Skeletal muscle tissue (tissue), 4 donors: ENCODE measurements at regions not wholly inside any gene's neighbourhood (a gene's known extent, or its start where the extent isn't known, plus 50 kb on each side); places are given as distances from the start of the nearest gene placed in this dataset. TPM values are rescaled to one million over a fixed set of nuclear protein-coding genes. Genes with fewer than 3 reads are reported as not detected.
"Not testable (repeated sequence)": the region's sequence is repeated elsewhere in the genome, so short reads cannot be mapped to it uniquely, and the experiment has no call there.

ENCODE experiments used
- H3K27ac ChIP-seq: one replicate; pipeline ENCODE4 v1.7.0; 2013; ENCODE audit warnings: mild to moderate bottlenecking, low read depth, low read length, inconsistent platforms
- H3K27me3 ChIP-seq, 3 donors: one replicate each; pipeline ENCODE4 v1.7.0; 2013; ENCODE audit warnings: low read length in 3 of 3; ENCODE audit not compliant: control insufficient read depth in 3 of 3, insufficient read depth in 3 of 3
- H3K36me3 ChIP-seq, 3 donors: one replicate each; pipeline ENCODE4 v1.7.0; 2013; ENCODE audit warnings: low read length in 3 of 3; ENCODE audit not compliant: control insufficient read depth in 3 of 3, insufficient read depth in 3 of 3
- H3K4me1 ChIP-seq, 3 donors: one replicate each; pipeline ENCODE4 v1.7.0; 2013; ENCODE audit warnings: low read length in 3 of 3, mild to moderate bottlenecking in 3 of 3; ENCODE audit not compliant: control insufficient read depth in 3 of 3, insufficient read depth in 3 of 3
- H3K4me3 ChIP-seq, 3 donors: one replicate each; pipeline ENCODE4 v1.7.0; 2013; ENCODE audit warnings: low read length in 3 of 3
- H3K9ac ChIP-seq, 3 donors: one replicate each; pipeline ENCODE4 v1.7.0; 2013; ENCODE audit warnings: low read length in 3 of 3, mild to moderate bottlenecking in 3 of 3, moderate library complexity in 2 of 3, low read depth in 1 of 3
- H3K9me3 ChIP-seq, 3 donors: one replicate each; pipeline ENCODE4 v1.7.0; 2013; ENCODE audit warnings: low read length in 3 of 3; ENCODE audit not compliant: control insufficient read depth in 3 of 3
- small RNA-seq: library from RNA; depleted of rRNA; stranded (forward); fragments of <200 nt; gene quantifications from one replicate; pipeline ENCODE3, GENCODE V24; 2014
- donor health status: Osteomylitis.

GRCh38 chr2:132352481-132353001 is 64.1 kb upstream of the GPR39 start:
- not testable (repeated sequence) for H3K9ac ChIP-seq, H3K4me1 ChIP-seq, H3K9me3 ChIP-seq, H3K27me3 ChIP-seq, H3K36me3 ChIP-seq, H3K27ac ChIP-seq
- H3K4me3 ChIP-seq, result peak overlapping the region in 2 of 3 donors; percentile 46 to 54

DNA sequence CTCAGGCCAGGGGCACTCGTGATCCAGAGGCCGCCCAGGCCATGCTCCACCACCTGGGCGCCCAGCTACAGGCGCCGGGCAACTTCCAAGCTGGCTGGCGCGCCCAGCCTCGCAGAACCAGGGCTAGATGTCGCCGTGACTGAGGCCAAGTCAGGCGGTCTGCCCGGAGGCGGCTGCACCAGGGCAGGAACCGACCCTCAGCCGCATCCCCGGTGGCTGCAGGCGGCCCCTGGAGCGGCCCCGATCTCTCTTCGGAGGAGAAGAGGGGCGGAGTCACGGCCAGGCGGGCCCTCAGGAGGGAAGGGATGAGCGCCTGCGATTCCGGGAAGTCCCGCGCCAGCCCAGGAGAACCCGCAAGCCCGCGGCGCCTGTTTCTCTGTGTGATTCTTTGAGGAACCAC is 63.2 kb upstream of the GPR39 start:
- not testable (repeated sequence) for H3K36me3 ChIP-seq, H3K27ac ChIP-seq, H3K4me1 ChIP-seq, H3K9ac ChIP-seq, H3K27me3 ChIP-seq, H3K9me3 ChIP-seq
- H3K4me3 ChIP-seq, result peak overlapping the region in 2 of 3 donors; percentile 41 to 46

DNA sequence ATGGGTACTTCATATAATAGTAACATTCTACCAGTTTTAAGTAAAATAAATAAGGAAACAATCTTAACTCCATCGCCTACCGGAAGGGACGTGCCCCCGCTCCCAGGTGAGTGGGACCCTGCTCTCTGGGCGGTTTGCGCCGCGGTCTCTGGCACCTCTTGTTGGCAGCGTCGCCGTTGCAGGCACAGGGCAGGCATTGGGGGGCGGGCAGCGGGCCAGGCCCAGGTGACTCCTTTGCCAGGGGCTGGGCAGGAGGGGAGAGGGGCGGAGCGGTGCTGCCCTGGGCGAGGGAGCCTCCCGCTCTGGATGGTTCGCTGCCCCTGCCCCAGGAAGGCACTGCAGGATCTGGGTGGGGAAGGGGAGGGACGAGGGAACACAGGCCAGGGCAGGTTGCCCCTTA is 55.6 kb upstream of the GPR39 start:
- H3K27ac ChIP-seq, H3K4me3 ChIP-seq, H3K27me3 ChIP-seq, H3K9me3 ChIP-seq, H3K9ac ChIP-seq, H3K36me3 ChIP-seq, H3K4me1 ChIP-seq: not testable (repeated sequence)

DNA sequence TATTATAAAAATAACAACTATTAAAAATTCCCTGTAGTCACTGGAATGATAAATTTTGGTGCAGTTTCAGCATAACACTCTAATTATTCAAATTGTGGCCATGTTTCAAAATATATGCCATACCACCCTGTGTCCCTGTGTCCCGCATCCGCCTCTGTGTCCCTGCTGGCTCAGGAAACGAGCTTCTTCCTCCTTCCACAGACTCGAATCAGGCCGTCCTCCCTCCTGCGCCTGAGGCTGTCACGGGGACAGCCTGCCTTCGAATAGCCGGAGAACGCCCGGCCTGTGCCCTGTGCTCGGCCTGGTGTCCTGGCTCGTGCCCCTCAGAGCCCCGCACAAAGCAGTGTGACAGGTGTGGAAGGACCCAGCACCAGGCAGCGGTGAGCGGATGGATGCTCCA is 55.1 kb upstream of the GPR39 start:
- not testable (repeated sequence) for H3K9ac ChIP-seq, H3K27me3 ChIP-seq, H3K27ac ChIP-seq, H3K4me1 ChIP-seq, H3K36me3 ChIP-seq, H3K4me3 ChIP-seq, H3K9me3 ChIP-seq

GRCh38 chr2:132363352-132363751 is 53.3 kb upstream of the GPR39 start:
- not testable (repeated sequence) for H3K9ac ChIP-seq, H3K27ac ChIP-seq, H3K4me1 ChIP-seq, H3K9me3 ChIP-seq, H3K36me3 ChIP-seq, H3K4me3 ChIP-seq, H3K27me3 ChIP-seq

- not testable (repeated sequence) for H3K27me3 ChIP-seq, H3K4me1 ChIP-seq, H3K27ac ChIP-seq, H3K9ac ChIP-seq, H3K4me3 ChIP-seq, H3K9me3 ChIP-seq, H3K36me3 ChIP-seq
Measured at GRCh38 chr2:132365963-132366362, 50.6 kb upstream of the GPR39 start.

DNA sequence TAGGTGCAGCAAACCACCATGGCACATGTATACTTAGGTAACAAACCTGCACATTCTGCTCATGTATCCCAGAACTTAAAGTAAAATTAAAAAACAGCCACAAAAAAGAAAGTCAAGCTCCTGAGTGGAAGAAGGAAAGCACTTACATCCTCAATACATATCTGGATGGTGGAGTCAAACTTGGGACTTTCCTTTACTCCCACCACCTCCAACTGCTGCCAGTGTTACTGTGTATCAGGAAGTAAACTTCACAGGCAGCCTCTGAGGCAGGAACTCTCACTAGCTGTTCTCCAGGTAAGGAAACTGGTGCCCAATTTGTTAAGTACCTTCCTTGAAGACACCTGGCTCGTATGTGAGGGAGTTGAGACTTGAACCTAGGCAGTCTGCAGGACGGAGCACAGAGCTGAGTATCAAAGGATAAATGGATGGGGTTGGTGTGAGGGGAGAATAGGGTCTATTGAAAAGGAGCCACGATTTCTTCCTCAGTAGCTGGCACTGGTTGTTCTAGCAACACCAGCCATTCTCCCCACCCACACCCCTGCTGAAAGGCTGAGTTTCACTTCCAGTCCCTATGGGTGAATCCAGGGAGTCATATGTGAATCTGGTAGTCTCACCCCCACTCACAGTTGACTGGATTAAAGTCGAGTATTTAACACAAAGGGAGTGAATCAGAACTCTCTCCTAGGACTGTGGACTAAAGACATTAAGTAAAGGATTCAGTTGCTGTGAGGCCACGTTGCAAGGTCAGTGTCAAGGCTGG is 50.0 kb upstream of the GPR39 start:
- Histone ChIP-seq H3K4me1 (no peaks in the 10 kb centered on the region), H3K36me3 (no peaks in the 10 kb centered on the region), H3K9me3 (peaks cover 0 to 2% (median 0%) of the 10 kb centered on the region in 3 donors), H3K27me3 (no peaks in the 10 kb centered on the region), H3K4me3 (no peak overlapping the region), H3K27ac (no peak overlapping the region), H3K9ac (no peak overlapping the region)

Small RNA genes lying in the stretch of these regions (small RNA-seq; reads per million reads assigned to genes)
- gene MIR663B, result not detected
- 0.28 reads per million, percentile 25 among the genes with 10 or more reads in this experiment for gene RNA5-8SP5
